Naive thymus-derived CD8-positive, alpha-beta T cell (primary cell): ENCODE measurements at regions not wholly inside any gene's neighbourhood (a gene's known extent, or its start where the extent isn't known, plus 50 kb on each side); places are given as distances from the start of the nearest gene placed in this dataset.

ENCODE experiments used
- ATAC-seq, 2 donors: fragments of 150-1000 bp; cut with Tn5 transposase in 1 of 2; sonication (Bioruptor Pico), chemical (Tn5 transposase) in 1 of 2; 1 replicate in 1 of 2; 2 replicates in 1 of 2; pipeline ENCODE4 v1.10.0; 2021; ENCODE audit warnings: mild to moderate bottlenecking in 2 of 2, moderate library complexity in 2 of 2
- POLR2A ChIA-PET: fragments of 350-600 bp; sonication (Branson Sonifier 250); formaldehyde crosslinking; loops from one replicate; lab custom pipeline; 2021; ENCODE audit warnings: antibody characterized with exemption; lab: Charles Lee
- DNase-seq, 10 donors: peaks; one replicate each; pipeline versions ENCODE4 v3.0.0 to v3.0.0-alpha.2; 2020 to 2022
- H3K27ac Mint-ChIP-seq, 10 donors: one replicate each; pipeline ENCODE4 v1.8.0; 2020 to 2022; ENCODE audit warnings: mild to moderate bottlenecking in 10 of 10, mixed read lengths in 10 of 10, moderate library complexity in 4 of 10, inconsistent platforms in 1 of 10
- H3K27me3 Mint-ChIP-seq, 5 donors: one replicate each; pipeline ENCODE4 v1.8.0; 2021 to 2022; ENCODE audit warnings: mixed read lengths in 5 of 5
- H3K36me3 Mint-ChIP-seq, 3 donors: one replicate each; pipeline ENCODE4 v1.8.0; 2020 to 2022; ENCODE audit warnings: mixed read lengths in 3 of 3, mild to moderate bottlenecking in 2 of 3, inconsistent platforms in 1 of 3
- H3K4me1 Mint-ChIP-seq, 4 donors: one replicate each; pipeline ENCODE4 v1.8.0; 2021 to 2022; ENCODE audit warnings: mixed read lengths in 4 of 4
- H3K4me3 Mint-ChIP-seq, 10 donors: one replicate each; pipeline ENCODE4 v1.8.0; 2020 to 2022; ENCODE audit warnings: mild to moderate bottlenecking in 10 of 10, mixed read lengths in 10 of 10, moderate library complexity in 6 of 10, inconsistent platforms in 1 of 10
- H3K9me3 Mint-ChIP-seq, 9 donors: one replicate each; pipeline ENCODE4 v1.8.0; 2020 to 2022; ENCODE audit warnings: mixed read lengths in 9 of 9, mild to moderate bottlenecking in 3 of 9, inconsistent platforms in 1 of 9, moderate library complexity in 1 of 9

DNA sequence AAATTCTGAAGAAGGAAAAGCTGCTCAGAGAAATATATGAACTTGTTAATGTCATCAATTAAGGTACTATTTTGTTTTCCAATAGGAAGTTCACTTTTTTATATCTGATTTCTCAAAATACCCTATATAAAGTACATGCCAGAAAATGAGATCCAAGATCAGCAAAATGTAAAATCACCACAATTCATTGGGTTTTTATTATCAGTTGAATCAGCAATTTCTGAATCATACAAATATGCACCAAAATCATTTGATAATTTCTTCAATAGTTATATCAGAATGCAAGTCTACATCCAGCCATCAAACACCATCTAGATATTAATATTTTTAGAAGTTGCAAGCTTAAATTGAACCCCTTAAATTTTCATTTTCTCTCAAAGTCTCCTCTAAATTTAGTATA, 1293.4 kb upstream of the NCAM2 start:
- DNase-seq (no peak), ATAC-seq (no peak)
- peaks cover 0 to 19% (median 0%) of the 10 kb centered on the region in 3 donors for H3K36me3 Mint-ChIP-seq
- H3K9me3 Mint-ChIP-seq, result peaks cover 3 to 41% (median 14%) of the 10 kb centered on the region in 9 donors
- POLR2A ChIA-PET, result no interaction called here
- H3K27ac Mint-ChIP-seq, result no peak overlapping the region
- H3K27me3 Mint-ChIP-seq, result no peaks in the 10 kb centered on the region
- H3K4me3 Mint-ChIP-seq, result no peak overlapping the region
- no peaks in the 10 kb centered on the region for H3K4me1 Mint-ChIP-seq

DNA sequence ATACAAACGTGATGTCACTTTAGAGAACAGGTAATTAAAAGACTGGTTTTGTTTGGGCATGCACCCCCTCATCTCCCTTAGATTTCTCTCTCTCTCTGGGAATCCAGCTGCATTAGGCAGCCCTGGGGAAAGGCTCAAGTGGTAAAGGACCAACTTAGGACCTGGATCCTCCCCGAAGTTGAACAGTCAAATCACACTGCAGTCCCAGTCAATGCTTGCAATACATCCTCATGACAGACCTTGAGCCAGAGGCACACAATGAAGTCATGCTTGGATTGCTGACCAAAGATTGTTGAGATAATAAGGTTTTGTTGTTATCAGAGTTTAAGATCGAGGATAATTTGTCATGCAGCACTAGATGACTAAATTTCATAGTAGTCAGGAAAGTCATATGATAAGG, 1285.8 kb upstream of the NCAM2 start:
- POLR2A ChIA-PET, result no interaction called here
- no peak overlapping the region for H3K4me3 Mint-ChIP-seq

DNA sequence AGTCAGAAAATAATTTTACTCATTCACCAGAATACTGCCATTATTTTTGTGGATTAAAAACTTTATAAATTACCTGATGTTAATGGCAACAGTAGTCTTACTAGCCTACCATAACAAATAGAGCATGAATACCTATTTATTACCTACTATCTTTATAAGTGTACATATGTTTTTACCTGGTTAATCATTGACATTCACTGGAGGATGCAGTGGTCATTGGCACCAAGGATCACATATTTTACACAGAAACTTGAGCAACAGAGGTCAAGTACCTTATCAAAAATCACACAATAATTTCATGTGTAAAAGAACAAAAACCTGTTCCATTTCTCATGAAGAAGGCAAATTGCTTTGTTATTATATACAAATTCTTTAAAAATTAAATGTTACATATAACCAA, 1284.9 kb upstream of the NCAM2 start:
- Mint-ChIP-seq H3K4me3 (no peak overlapping the region), H3K36me3 (peaks cover 0 to 5% (median 0%) of the 10 kb centered on the region in 3 donors), H3K4me1 (no peaks in the 10 kb centered on the region), H3K27ac (no peak overlapping the region), H3K9me3 (peaks cover 5 to 30% (median 13%) of the 10 kb centered on the region in 9 donors), H3K27me3 (no peaks in the 10 kb centered on the region)
- no peak for DNase-seq
- ATAC-seq, result no peak
- POLR2A ChIA-PET, result no interaction called here

More for the DNA sequence above, 1285.8 kb upstream of the NCAM2 start:
- Mint-ChIP-seq H3K27me3 (no peaks in the 10 kb centered on the region), H3K27ac (no peak overlapping the region), H3K4me1 (no peaks in the 10 kb centered on the region), H3K9me3 (peaks cover 5 to 30% (median 13%) of the 10 kb centered on the region in 9 donors), H3K36me3 (peaks cover 0 to 5% (median 0%) of the 10 kb centered on the region in 3 donors)
- ATAC-seq (no peak), DNase-seq (no peak)

DNA sequence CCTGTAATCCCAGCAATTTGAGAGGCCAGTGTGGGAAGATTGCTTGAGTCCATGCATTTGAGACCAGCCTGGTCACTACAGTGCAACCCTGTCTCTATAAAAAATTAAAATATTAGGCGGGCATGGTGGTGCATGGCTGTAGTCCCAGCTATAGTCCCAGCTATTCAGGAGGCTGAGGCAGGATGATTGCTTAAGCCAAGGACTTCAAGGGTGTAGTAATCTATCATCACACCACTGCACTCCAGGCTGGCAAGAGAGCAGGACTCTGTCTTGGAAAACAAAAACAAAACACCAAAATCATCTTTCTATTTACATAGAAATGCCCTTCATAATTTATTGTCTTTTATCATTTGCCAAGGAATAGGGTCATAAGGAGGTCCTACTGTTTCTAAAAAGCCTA, 1274.1 kb upstream of the NCAM2 start:
- no peak for ATAC-seq
- Mint-ChIP-seq H3K27ac (no peak overlapping the region), H3K4me3 (no peak overlapping the region), H3K9me3 (peaks cover 0 to 21% (median 1%) of the 10 kb centered on the region in 9 donors), H3K36me3 (no peaks in the 10 kb centered on the region), H3K27me3 (no peaks in the 10 kb centered on the region), H3K4me1 (no peaks in the 10 kb centered on the region)
- POLR2A ChIA-PET, result no interaction called here
- no peak for DNase-seq

DNA sequence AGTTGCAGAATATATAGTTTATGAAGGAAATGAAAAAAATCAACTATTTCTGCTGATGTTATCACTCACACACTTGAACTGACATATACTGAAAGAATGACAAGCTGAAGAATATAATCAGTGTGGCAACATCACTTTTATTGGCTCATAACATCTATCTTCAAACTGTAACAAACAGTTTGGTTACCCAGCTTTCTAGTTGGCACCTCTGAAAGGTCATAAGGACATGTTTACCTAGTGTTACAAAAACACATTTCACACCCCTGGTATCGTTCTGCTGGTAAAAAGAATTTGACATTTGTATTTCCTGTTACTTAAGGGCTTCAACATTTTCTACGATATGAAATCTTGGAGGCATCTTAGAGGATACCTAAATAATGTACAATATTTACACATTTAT, 1267.0 kb upstream of the NCAM2 start:
- POLR2A ChIA-PET, result no interaction called here
- no peak overlapping the region for H3K4me3 Mint-ChIP-seq
- no peak overlapping the region for H3K27ac Mint-ChIP-seq
- no peaks in the 10 kb centered on the region for H3K36me3 Mint-ChIP-seq
- no peak for DNase-seq
- no peaks in the 10 kb centered on the region for H3K27me3 Mint-ChIP-seq
- no peak for ATAC-seq
- no peaks in the 10 kb centered on the region for H3K4me1 Mint-ChIP-seq
- H3K9me3 Mint-ChIP-seq, result peaks cover 0 to 39% (median 5%) of the 10 kb centered on the region in 9 donors

DNA sequence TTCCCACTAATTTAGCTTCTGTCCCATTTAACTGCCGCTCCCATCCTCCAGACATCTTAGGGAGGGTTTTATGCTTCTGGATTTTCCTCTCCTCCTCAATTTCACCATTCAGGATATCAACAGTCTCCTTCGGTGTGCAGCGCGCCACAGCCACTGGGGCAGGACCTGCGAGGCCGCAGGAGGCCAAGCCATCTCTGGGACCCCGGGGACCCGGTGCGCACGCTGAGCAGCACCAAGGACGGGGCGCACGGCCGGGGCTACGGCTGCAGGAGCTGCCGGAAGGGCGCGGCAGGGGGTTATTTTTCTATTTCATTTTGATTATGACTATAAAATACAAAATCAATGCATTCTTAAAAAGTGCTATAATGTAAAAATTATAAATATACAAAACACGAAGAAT, 1238.4 kb upstream of the NCAM2 start:
- Mint-ChIP-seq H3K27me3 (no peaks in the 10 kb centered on the region), H3K36me3 (no peaks in the 10 kb centered on the region), H3K4me3 (no peak overlapping the region), H3K9me3 (peaks cover 2 to 24% (median 10%) of the 10 kb centered on the region in 9 donors), H3K4me1 (no peaks in the 10 kb centered on the region), H3K27ac (no peak overlapping the region)
- POLR2A ChIA-PET, result no interaction called here
- ATAC-seq (no peak), DNase-seq (no peak)

DNA sequence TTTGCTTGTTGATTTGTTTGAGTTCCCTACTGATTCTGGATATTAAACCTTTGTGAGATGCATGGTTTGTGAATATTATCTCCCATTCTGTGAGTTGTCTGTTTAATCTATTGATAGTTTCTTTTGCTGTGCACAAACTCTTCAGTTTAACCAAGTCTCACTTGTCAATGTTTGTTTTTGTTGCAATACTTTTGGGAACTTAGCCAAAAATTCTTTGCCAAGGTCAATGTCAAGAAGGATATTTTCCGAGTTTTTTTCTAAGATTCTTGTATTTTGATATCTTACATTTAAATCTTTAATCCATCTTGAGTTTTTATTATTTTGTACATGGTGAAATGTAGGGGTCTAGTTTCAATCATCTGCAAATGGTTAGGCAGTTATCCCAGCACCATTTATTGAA, 1230.7 kb upstream of the NCAM2 start:
- DNase-seq (no peak), ATAC-seq (no peak)
- Mint-ChIP-seq H3K27ac (no peak overlapping the region), H3K4me1 (no peaks in the 10 kb centered on the region), H3K9me3 (peaks cover 3 to 22% (median 8%) of the 10 kb centered on the region in 9 donors), H3K4me3 (no peak overlapping the region), H3K36me3 (no peaks in the 10 kb centered on the region), H3K27me3 (no peaks in the 10 kb centered on the region)
- POLR2A ChIA-PET, result no interaction called here

DNA sequence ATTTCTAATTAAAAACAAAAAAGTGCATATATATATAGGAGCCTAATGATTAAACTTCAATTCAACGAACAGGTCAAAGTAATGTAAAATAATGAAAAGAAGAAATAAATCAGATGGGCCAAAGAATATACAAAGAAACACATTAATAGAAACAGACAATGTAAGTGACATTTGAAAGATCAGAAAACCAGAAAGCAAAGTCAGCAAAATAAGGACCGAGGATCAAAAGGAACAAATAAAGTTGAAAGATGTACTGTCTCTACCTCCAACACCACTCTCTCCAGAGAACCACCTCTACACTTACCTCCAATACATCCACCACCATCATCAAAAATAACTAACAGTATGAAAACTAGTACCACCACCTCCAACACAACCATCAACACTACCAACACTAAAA, 1226.3 kb upstream of the NCAM2 start:
- Mint-ChIP-seq H3K4me3 (no peak overlapping the region), H3K36me3 (no peaks in the 10 kb centered on the region)

DNA sequence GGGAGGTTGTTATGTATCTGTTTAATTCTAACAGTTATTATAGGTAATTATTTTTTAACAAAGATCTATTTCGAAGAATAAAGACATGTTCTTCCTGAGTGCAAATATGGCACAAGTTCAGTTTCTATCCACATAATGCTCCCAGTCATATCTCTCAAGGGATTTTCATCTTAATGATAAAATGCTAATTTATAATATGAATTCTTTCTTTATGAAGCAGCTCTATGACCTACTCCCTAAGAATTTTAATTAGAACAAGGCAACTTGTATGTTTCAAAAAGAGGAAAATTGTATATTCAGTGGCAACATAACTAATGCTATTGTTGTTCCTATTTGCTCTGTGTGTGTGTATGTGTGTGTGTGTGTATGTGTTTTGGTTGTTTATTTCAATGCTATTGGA, 1222.1 kb upstream of the NCAM2 start:
- POLR2A ChIA-PET, result no interaction called here
- no peaks in the 10 kb centered on the region for H3K36me3 Mint-ChIP-seq
- no peak for ATAC-seq

More for the DNA sequence above, 1226.3 kb upstream of the NCAM2 start:
- Mint-ChIP-seq H3K27me3 (no peaks in the 10 kb centered on the region), H3K27ac (no peak overlapping the region), H3K4me1 (no peaks in the 10 kb centered on the region), H3K9me3 (peaks cover 0 to 20% (median 5%) of the 10 kb centered on the region in 9 donors)
- DNase-seq (no peak), ATAC-seq (no peak)
- POLR2A ChIA-PET, result no interaction called here

DNA sequence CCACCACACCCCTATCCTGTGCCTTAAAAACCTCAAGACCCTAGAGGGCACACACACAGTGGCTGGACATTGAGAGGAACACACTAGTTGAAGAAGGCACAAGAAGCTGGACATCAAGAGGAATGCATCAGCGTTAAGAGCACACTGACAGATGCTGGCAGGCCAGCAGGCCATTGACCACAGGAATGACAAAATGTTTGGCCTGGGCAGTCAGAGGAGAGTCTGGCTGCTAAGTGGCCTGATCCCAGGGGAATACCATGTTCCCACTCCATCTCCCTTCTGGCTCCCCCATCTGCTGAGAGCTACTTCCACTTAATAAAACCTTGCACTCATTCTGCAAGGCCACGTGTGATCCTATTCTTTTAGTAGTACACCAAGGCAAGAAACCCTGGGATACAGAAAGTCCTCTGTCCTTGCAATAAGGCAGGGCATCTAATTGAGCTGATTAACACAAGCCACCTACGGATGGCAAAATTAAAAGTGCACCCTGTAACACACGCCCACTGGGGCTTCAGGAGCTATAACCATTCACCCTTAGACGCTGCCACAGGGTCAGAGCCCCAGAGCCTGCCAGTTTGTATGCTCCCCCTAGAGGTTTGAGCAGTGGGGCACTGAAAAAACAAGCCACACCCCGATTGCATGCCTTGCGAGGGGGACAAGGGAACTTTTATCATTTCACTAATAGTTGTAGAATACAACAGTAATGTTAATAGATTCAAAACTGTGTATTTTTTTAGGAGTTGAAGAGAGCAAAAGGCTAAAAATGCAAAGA, 1216.1 kb upstream of the NCAM2 start:
- no peaks in the 10 kb centered on the region for H3K27me3 Mint-ChIP-seq
- H3K27ac Mint-ChIP-seq, result no peak overlapping the region
- no peak for DNase-seq
- no peak overlapping the region for H3K4me3 Mint-ChIP-seq
- no peaks in the 10 kb centered on the region for H3K36me3 Mint-ChIP-seq
- H3K4me1 Mint-ChIP-seq, result no peaks in the 10 kb centered on the region
- H3K9me3 Mint-ChIP-seq, result peaks cover 6 to 32% (median 14%) of the 10 kb centered on the region in 9 donors
- POLR2A ChIA-PET, result no interaction called here
- ATAC-seq, result no peak

More for the DNA sequence above, 1222.1 kb upstream of the NCAM2 start:
- Mint-ChIP-seq H3K27ac (no peak overlapping the region), H3K9me3 (peaks cover 4 to 22% (median 10%) of the 10 kb centered on the region in 9 donors), H3K4me3 (no peak overlapping the region), H3K27me3 (no peaks in the 10 kb centered on the region), H3K4me1 (no peaks in the 10 kb centered on the region)
- DNase-seq, result no peak

DNA sequence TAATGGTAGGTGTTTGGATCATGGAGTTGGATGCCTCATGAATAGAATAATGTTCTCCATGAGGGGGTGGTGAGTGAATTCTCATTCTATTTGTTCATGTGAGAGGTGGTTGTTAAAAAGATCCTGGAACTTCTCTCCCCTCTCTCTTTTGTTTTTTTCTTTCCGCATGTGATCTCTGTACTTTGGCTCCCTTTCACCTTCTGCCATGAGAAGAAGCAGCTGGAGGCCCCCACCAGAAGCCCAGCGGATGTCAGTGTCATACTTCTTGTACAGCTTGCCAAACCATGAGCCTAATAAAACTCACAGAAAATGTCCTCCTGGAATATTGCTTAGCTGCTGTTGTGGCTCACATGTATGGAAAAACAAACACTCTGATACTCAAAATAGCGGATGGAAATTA, 1212.3 kb upstream of the NCAM2 start:
- H3K4me1 Mint-ChIP-seq, result no peaks in the 10 kb centered on the region
- no peak overlapping the region for H3K4me3 Mint-ChIP-seq
- no peaks in the 10 kb centered on the region for H3K36me3 Mint-ChIP-seq
- peaks cover 0 to 26% (median 6%) of the 10 kb centered on the region in 9 donors for H3K9me3 Mint-ChIP-seq
- no peak overlapping the region for H3K27ac Mint-ChIP-seq
- no peak for ATAC-seq
- POLR2A ChIA-PET, result no interaction called here
- H3K27me3 Mint-ChIP-seq, result no peaks in the 10 kb centered on the region
- no peak for DNase-seq

DNA sequence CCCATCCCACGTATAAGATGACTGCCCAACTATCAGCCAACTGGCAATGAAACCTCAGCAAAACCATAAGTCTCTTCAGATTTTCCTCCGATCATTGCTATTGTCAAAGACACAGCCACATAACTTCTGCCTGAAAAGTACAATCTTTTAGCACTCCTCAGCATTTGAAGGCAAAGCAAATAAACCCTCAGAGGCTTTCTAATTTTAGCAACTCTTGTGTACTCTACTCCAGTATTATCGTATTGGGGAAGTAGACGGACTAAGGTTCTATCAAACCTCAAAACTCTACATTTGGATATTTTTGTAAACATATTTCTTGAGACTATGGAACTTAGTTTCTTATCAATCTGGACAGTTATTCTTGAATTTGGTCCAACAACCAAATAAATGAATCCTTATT, 1206.2 kb upstream of the NCAM2 start:
- ATAC-seq (no peak), DNase-seq (no peak)
- Mint-ChIP-seq H3K27me3 (no peaks in the 10 kb centered on the region), H3K4me3 (no peak overlapping the region), H3K36me3 (no peaks in the 10 kb centered on the region), H3K9me3 (peaks cover 0 to 16% (median 6%) of the 10 kb centered on the region in 9 donors), H3K4me1 (peaks cover 0 to 2% (median 0%) of the 10 kb centered on the region in 4 donors), H3K27ac (no peak overlapping the region)
- POLR2A ChIA-PET, result no interaction called here

DNA sequence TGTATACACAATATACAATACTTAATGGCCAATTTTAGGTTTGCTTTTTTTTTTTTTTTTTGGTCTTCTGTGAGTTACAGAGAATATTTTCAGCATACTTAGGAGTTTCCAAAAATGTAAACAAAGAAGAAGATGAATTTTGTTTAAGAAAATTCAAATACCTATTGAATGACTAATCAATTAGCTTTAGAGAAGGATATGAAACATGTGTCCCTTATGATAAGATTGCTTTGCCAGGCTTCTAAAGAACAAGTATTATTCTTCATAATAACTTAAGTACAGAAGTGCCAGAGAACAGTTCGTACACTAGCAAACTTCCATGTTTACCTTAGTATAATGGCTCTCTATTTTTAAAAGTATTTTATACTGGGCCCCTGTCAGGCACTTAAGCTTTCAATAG, 1191.0 kb upstream of the NCAM2 start:
- POLR2A ChIA-PET, result no interaction called here
- Mint-ChIP-seq H3K4me3 (no peak overlapping the region), H3K4me1 (no peaks in the 10 kb centered on the region), H3K9me3 (peaks cover 0 to 10% (median 4%) of the 10 kb centered on the region in 9 donors), H3K27me3 (no peaks in the 10 kb centered on the region), H3K27ac (no peak overlapping the region), H3K36me3 (no peaks in the 10 kb centered on the region)
- ATAC-seq, result no peak
- no peak for DNase-seq

DNA sequence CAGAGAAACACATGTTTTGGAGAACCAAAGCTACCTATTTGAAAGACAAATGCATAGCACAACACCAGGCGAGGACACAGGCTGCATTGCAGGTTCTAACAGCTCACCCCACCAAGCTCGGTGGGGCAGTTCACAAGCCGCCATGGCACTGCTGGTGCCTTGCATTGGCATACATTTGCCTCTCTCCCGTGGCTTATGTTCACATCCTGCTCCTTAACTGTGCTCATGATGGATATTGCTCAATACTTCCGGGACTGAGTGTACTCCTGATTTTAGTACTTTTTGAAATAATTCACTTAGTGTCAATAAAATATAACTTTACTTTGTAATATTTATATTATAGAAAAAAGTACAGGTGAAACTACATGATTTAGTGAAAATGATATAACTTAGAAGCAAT, 1187.4 kb upstream of the NCAM2 start:
- Mint-ChIP-seq H3K36me3 (no peaks in the 10 kb centered on the region), H3K4me3 (no peak overlapping the region), H3K4me1 (no peaks in the 10 kb centered on the region), H3K27ac (no peak overlapping the region), H3K9me3 (peaks cover 3 to 20% (median 8%) of the 10 kb centered on the region in 9 donors), H3K27me3 (no peaks in the 10 kb centered on the region)
- POLR2A ChIA-PET, result no interaction called here
- DNase-seq (no peak), ATAC-seq (no peak)
